SU-DHL-6 (cell line): ENCODE measurements at regions not wholly inside any gene's neighbourhood (a gene's known extent, or its start where the extent isn't known, plus 50 kb on each side); places are given as distances from the start of the nearest gene placed in this dataset.
"Not testable (repeated sequence)": the region's sequence is repeated elsewhere in the genome, so short reads cannot be mapped to it uniquely, and the experiment has no call there.

Source experiments
- H2AFZ ChIP-seq: fragments of 200-600 bp; sonication (generic); 2 replicates; pipeline ENCODE4 v1.6.1; 2014; ENCODE audit warnings: low read depth, mild to moderate bottlenecking, moderate library complexity, mixed read lengths, antibody characterized with exemption, low read length; ENCODE audit not compliant: severe bottlenecking
- H3F3A ChIP-seq: fragments of 200-600 bp; shearing (Covaris generic); 2 replicates; pipeline ENCODE4 v1.6.0; 2016; ENCODE audit warnings: antibody characterized with exemption, mild to moderate bottlenecking; ENCODE audit not compliant: insufficient read depth
- H3K27ac ChIP-seq: fragments of 200-600 bp; sonication (generic); 2 replicates; pipeline ENCODE4 v1.5.1; 2016; ENCODE audit warnings: low read depth, mild to moderate bottlenecking, low read length, moderate library complexity, mixed read lengths
- H3K27me3 ChIP-seq: fragments of 200-600 bp; sonication (generic), shearing (Covaris generic); 2 replicates; pipeline ENCODE4 v1.6.0; 2014; ENCODE audit warnings: mild to moderate bottlenecking, low read length
- H3K36me3 ChIP-seq: fragments of 200-600 bp; sonication (generic); 2 replicates; pipeline ENCODE4 v1.6.1; 2014; ENCODE audit warnings: mild to moderate bottlenecking, low read length, mixed read lengths
- H3K4me2 ChIP-seq: fragments of 300-600, 200-600 bp; shearing (Covaris generic), sonication (generic); 2 replicates; pipeline ENCODE4 v1.6.0; 2014; ENCODE audit warnings: low read length, low read depth, mild to moderate bottlenecking; ENCODE audit not compliant: poor library complexity, severe bottlenecking
- H3K4me3 ChIP-seq: fragments of 200-600 bp; sonication (generic); 2 replicates; pipeline ENCODE4 v1.5.1; 2014; ENCODE audit warnings: antibody characterized with exemption, low read length, mild to moderate bottlenecking, mixed read lengths; ENCODE audit not compliant: insufficient read depth, poor library complexity, severe bottlenecking
- H3K79me2 ChIP-seq: fragments of 200-600 bp; sonication (generic); 2 replicates; pipeline ENCODE4 v1.6.1; 2014; ENCODE audit warnings: mild to moderate bottlenecking, low read length, moderate library complexity; ENCODE audit not compliant: insufficient read depth
- H3K9ac ChIP-seq: fragments of 200-600 bp; sonication (generic); 2 replicates; pipeline ENCODE4 v1.7.0; 2014; ENCODE audit warnings: mild to moderate bottlenecking, low read length
- H3K9me2 ChIP-seq: fragments of 200-600 bp; sonication (generic); replicated peaks from 2 replicates; pipeline ENCODE4 v1.6.1; 2014; ENCODE audit warnings: low read length; ENCODE audit not compliant: insufficient read depth
- H3K9me3 ChIP-seq: fragments of 200-600 bp; sonication (generic); 2 replicates; pipeline ENCODE4 v1.6.1; 2014; ENCODE audit warnings: low read length, mixed read lengths; ENCODE audit not compliant: insufficient read depth
- H4K20me1 ChIP-seq: fragments of 200-600 bp; sonication (generic); 2 replicates; pipeline ENCODE4 v1.6.1; 2014; ENCODE audit warnings: low read depth, mild to moderate bottlenecking, antibody characterized with exemption, low read length, moderate library complexity, mixed read lengths
- EZH2phosphoT487 ChIP-seq: fragments of 200-600 bp; sonication (generic), shearing (Covaris generic); conservative IDR thresholded peaks from 2 replicates; pipeline ENCODE4 v1.6.1; 2018; ENCODE audit warnings: mild to moderate bottlenecking, antibody characterized with exemption, low read length, moderate library complexity, mixed read lengths
- TF ChIP-seq, protein P1 (sequence below): fragments of 200-600 bp; sonication (generic); IDR thresholded peaks from one replicate; pipeline ENCODE4 v1.5.1; 2017; ENCODE audit warnings: antibody characterized with exemption, mild to moderate bottlenecking, low read length, moderate library complexity; ENCODE audit not compliant: insufficient read depth, poor library complexity, severe bottlenecking

GRCh38 chr2:176876493-176877103, 336.0 kb upstream of the HNRNPA3 start:
- Histone ChIP-seq H3K9ac (no peak overlapping the region), H3K27me3 (peaks cover 3% of the 10 kb centered on the region; the same call in 1 of the 2 replicates), H3K4me3 (no peak overlapping the region), H3K79me2 (no peaks in the 10 kb centered on the region), H4K20me1 (no peaks in the 10 kb centered on the region), H3F3A (no peaks in the 10 kb centered on the region), H3K27ac (no peak overlapping the region), H2AFZ (no peak overlapping the region), H3K9me3 (no peaks in the 10 kb centered on the region), H3K4me2 (no peak overlapping the region), H3K9me2 (no peaks in the 10 kb centered on the region), H3K36me3 (no peaks in the 10 kb centered on the region)
- TF ChIP-seq EZH2phosphoT487: no peak
- TF ChIP-seq, protein P1, sequence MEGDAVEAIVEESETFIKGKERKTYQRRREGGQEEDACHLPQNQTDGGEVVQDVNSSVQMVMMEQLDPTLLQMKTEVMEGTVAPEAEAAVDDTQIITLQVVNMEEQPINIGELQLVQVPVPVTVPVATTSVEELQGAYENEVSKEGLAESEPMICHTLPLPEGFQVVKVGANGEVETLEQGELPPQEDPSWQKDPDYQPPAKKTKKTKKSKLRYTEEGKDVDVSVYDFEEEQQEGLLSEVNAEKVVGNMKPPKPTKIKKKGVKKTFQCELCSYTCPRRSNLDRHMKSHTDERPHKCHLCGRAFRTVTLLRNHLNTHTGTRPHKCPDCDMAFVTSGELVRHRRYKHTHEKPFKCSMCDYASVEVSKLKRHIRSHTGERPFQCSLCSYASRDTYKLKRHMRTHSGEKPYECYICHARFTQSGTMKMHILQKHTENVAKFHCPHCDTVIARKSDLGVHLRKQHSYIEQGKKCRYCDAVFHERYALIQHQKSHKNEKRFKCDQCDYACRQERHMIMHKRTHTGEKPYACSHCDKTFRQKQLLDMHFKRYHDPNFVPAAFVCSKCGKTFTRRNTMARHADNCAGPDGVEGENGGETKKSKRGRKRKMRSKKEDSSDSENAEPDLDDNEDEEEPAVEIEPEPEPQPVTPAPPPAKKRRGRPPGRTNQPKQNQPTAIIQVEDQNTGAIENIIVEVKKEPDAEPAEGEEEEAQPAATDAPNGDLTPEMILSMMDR: no peak

DNA sequence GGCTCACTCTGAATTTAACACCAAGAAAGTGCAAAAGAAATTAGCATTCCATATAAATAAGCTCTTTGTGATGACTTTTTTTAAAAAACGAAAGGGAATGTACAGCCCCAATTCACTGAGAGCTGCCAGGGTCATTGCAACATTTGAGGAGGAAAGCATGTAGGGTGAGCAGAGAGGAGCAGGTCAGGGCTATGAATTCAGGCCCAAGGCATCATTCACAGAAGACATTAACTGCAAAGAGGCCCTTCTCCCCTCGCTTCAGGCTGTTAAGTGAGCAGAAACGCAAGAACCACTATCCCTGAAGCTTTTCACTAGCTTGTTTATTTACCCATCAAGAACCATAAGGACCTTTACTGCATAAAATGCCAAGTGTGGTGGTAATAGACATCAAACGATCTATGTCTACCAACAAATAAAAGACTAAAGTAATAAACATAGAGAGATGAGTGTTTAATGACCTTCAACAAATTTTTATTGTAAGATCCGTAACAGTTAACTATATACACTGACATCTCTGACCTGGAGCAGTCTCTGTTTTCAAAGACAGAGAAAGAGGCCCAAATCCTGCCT, 333.1 kb upstream of the HNRNPA3 start:
- no peaks in the 10 kb centered on the region for H3K36me3 ChIP-seq
- no peaks in the 10 kb centered on the region for H3K9me3 ChIP-seq
- H3F3A ChIP-seq: no peaks in the 10 kb centered on the region
- H3K9me2 ChIP-seq: no peaks in the 10 kb centered on the region
- no peak overlapping the region for H3K27ac ChIP-seq
- TF ChIP-seq EZH2phosphoT487: no peak
- TF ChIP-seq, protein P1: no peak
- no peak overlapping the region for H2AFZ ChIP-seq
- no peak overlapping the region for H3K9ac ChIP-seq
- no peak overlapping the region for H3K4me3 ChIP-seq
- H3K4me2 ChIP-seq: no peak overlapping the region
- H4K20me1 ChIP-seq: no peaks in the 10 kb centered on the region
- H3K27me3 ChIP-seq: no peaks in the 10 kb centered on the region
- H3K79me2 ChIP-seq: no peaks in the 10 kb centered on the region

- H3K27ac ChIP-seq, H3K36me3 ChIP-seq, H3K9me3 ChIP-seq, H3F3A ChIP-seq, H3K9ac ChIP-seq, H3K9me2 ChIP-seq, H3K27me3 ChIP-seq, H3K4me3 ChIP-seq, H2AFZ ChIP-seq, H4K20me1 ChIP-seq, H3K4me2 ChIP-seq, H3K79me2 ChIP-seq: not testable (repeated sequence)
Observed at GRCh38 chr2:176882045-176882444, 330.5 kb upstream of the HNRNPA3 start.

DNA sequence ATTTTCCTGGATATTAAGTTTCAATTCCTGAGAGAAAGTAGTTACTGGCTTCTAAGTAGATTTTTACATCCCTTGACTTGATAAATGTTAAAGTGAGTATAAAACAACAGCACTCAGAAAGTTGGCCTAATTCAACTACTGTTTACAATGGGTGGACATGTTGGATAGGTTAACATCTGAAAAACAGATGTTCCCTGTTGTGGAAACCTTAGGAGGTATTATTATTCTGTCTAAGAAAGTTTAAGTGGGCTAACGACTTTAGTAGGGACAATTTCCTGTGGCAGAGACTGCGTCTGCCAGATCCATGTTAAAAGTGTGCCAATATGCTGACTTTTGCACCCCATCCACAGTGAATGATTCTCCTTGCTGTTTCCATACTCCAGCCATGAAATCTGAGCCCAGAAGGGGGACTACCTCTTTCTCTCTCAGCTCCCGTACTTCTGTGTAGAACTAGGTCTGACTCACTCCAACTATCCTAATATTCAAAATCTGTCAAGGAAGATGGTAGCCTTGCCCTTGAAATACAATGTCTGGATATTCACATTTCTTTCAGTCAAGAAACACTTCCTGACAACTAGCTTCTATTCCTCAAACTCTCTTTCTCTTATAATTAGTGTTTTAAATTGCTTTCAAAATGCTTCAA, 327.5 kb upstream of the HNRNPA3 start:
- Histone ChIP-seq H3K4me2 (no peak overlapping the region), H3K36me3 (no peaks in the 10 kb centered on the region), H3K9me3 (no peaks in the 10 kb centered on the region), H4K20me1 (no peaks in the 10 kb centered on the region), H3K27ac (no peak overlapping the region), H3K9ac (no peak overlapping the region), H3F3A (no peaks in the 10 kb centered on the region), H3K79me2 (no peaks in the 10 kb centered on the region), H2AFZ (no peak overlapping the region), H3K27me3 (no peaks in the 10 kb centered on the region), H3K4me3 (no peak overlapping the region), H3K9me2 (no peaks in the 10 kb centered on the region)
- TF ChIP-seq, protein P1: no peak
- no peak for TF ChIP-seq EZH2phosphoT487
